ENCODE measurements at regions not wholly inside any gene's neighbourhood (a gene's known extent, or its start where the extent isn't known, plus 50 kb on each side); places are given as distances from the start of the nearest gene placed in this dataset.

GRCh38 chr6:133610971-133611370 lies 277.9 kb upstream of the TCF21 start:
- H3K27ac ChIP-seq, result no peak overlapping the region
- no peak overlapping the region for H3K4me3 ChIP-seq
- TF ChIP-seq CTCF (IDR thresholded peaks at IDR 0.05), result no peak
- no peak for DNase-seq (ENCODE audit: low spot score)

- DNase-seq (ENCODE audit: low spot score), result no peak
- H3K27ac ChIP-seq, result no peak overlapping the region
- H3K4me3 ChIP-seq, result no peak overlapping the region
- no peak for TF ChIP-seq CTCF (IDR thresholded peaks at IDR 0.05)
Observed at GRCh38 chr6:133612459-133612858, 276.5 kb upstream of the TCF21 start.

DNA sequence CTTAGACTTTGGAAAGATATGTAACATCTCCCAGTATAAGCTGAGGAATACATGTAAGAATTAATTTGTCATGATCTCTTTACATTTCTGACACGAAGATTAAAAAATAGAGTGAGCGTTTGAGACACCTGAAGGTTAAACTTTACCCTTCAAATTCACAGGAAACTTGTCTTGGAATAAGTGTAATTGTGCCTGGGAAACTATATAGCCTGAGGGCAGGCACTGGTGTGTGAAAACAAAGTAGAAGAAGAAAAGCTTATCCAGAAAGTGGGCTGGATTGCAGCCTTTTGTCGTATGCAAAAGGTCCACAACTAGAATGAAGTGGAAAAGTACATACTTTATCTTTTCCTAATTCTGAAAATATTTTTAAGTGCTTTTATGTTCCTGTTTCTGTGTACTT lies 275.7 kb upstream of the TCF21 start:
- no peak overlapping the region for H3K27ac ChIP-seq
- no peak for DNase-seq (ENCODE audit: low spot score)
- TF ChIP-seq CTCF (IDR thresholded peaks at IDR 0.05), result no peak
- no peak overlapping the region for H3K4me3 ChIP-seq

- no peak for TF ChIP-seq CTCF (IDR thresholded peaks at IDR 0.05)
- DNase-seq (ENCODE audit: low spot score), result no peak
- H3K27ac ChIP-seq, result no peak overlapping the region
- H3K4me3 ChIP-seq, result no peak overlapping the region
Observed at GRCh38 chr6:133621751-133622150, 267.2 kb upstream of the TCF21 start.

- no peak overlapping the region for H3K27ac ChIP-seq
- no peak overlapping the region for H3K4me3 ChIP-seq
- no peak for TF ChIP-seq CTCF (IDR thresholded peaks at IDR 0.05)
- DNase-seq (ENCODE audit: low spot score), result no peak
Observed at GRCh38 chr6:133623065-133623464, 265.8 kb upstream of the TCF21 start.

DNA sequence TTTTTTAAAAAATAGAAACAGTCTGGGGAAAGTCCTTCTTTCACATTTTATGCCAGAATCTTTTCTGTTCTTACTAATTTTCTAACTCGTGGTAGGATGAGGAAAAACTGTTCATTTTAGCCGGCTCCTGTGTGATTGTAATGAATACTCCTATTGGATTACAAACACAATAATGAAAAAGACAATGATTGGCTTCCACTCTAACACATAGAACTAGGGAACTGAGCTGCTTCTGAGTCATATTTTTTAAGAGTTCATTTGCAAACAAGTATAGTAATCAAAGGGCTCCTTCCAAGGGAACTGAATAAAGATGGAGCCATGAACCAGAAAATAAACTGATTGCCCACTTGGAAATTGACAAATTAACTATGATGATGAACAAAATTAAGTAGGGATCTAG lies 265.3 kb upstream of the TCF21 start:
- TF ChIP-seq CTCF (IDR thresholded peaks at IDR 0.05), result no peak
- H3K27ac ChIP-seq, result no peak overlapping the region
- no peak overlapping the region for H3K4me3 ChIP-seq
- no peak for DNase-seq (ENCODE audit: low spot score)

DNA sequence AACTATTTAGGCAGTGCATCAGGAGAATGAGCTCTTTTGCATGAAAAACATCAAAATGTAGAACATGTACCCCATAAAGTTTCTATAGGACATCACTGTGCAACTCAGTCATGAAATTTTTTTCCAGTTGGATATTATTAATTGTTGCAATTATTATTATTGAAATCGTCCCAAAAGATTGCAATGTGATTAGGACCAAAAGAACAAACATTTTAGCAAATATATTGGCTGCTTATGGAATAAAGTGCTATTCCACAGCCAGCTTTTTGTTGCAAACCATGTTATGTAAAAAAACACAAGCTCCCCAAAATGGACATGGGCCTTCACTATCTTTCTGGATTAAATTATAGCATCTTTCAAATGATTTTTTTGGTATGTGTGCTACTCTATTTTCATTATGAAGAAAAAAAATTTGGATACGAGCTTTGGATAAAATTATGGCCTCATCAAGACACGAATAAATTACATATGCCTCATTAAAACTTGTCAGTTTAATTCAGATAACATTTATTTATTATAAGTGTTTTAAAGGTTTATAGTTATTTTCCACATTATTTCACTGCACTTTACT lies 262.7 kb upstream of the TCF21 start:
- TF ChIP-seq CTCF (IDR thresholded peaks at IDR 0.05), result no peak
- Histone ChIP-seq H3K4me3 (no peak overlapping the region), H3K27ac (no peak overlapping the region)
- no peak for DNase-seq (ENCODE audit: low spot score)

All from coronary artery (tissue), 2 donors.